NCI-H2171 treated with DMSO at 0.1 percent for 48 hours (cell line): ENCODE measurements at regions not wholly inside any gene's neighbourhood (a gene's known extent, or its start where the extent isn't known, plus 50 kb on each side); places are given as distances from the start of the nearest gene placed in this dataset.

Source experiments
- DNase-seq: peaks from one replicate; lab custom pipeline; 2025; lab: John Stamatoyannopoulos, UW

DNA sequence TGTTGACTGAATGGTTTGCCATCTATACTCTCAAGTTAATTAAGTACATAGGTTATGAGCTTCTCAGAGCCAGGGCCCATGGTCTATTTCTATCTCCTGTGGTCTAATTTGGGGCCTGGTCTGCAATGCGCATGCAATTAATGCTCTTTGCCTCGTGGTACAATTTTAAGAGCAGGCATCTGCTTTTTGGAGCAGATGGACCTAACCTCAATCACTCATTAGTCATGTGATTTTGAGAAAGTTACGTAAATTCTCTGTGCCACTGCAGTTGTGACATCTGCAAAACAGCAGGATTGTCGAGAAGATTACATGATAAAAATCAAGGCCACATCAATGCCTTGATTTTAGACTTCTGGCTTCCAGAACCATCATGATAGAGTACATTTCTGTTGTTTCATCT, 543.7 kb upstream of the ADAMTS9 start:
- no peak for DNase-seq

DNA sequence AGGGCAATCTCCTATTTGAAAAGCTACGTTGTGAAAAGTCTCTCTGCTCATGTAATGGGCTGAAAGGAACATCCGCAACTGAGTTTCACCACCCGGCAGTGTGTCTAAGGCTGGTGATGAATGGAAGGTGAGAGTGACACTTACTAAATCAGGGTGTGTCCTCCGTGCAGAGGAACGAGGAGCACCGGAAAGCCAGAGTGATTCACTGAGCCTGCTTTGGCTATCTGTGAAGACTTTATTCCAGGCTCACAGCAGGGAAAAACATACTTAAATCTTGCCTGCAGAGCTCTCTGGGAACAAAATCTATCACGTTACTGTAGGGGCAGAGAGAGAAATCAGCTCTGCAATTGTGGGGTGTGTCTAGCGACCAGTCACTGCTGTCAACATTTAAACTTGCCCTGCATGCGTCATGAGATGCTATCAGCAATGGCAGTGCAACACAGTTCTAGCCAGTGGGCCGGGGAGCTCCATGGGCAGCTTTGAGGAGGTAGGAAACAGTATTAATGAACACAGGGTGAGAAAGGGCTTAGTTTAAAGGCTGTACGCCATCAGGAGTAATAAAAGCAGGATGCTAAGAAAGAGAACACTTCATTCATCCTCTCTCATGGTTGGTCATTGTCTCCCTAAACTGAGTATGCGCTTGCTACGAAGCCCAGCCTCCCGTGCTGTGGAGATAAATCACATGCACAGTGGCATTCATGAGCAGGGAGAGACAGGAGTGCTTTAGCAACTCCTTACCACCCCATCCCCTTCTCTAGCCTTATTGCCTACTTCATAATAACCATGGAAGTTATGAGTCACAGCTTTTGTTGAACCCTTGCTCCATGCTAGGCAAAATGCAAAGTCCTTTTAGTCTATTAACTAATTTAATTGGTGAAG, 542.7 kb upstream of the ADAMTS9 start:
- no peak for DNase-seq

DNA sequence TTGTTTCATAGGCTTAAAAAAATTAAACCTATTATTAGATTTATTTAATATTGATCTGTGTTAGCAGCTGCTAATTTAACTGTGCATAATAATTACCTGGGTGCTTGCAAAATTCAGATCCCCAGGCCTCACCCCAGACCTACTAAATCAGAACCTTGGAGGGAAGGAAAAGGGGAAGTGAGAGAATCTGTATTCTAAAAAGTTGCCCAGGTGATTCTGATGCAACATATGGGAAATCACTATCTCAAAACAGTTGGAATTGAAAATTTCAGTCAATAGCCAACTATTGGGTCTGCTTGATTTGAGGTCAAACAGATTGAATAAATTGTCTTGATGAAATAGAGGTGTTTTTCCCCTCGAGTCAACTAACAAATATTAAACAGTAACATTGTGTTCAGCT, 538.5 kb upstream of the ADAMTS9 start:
- DNase-seq, result no peak

DNA sequence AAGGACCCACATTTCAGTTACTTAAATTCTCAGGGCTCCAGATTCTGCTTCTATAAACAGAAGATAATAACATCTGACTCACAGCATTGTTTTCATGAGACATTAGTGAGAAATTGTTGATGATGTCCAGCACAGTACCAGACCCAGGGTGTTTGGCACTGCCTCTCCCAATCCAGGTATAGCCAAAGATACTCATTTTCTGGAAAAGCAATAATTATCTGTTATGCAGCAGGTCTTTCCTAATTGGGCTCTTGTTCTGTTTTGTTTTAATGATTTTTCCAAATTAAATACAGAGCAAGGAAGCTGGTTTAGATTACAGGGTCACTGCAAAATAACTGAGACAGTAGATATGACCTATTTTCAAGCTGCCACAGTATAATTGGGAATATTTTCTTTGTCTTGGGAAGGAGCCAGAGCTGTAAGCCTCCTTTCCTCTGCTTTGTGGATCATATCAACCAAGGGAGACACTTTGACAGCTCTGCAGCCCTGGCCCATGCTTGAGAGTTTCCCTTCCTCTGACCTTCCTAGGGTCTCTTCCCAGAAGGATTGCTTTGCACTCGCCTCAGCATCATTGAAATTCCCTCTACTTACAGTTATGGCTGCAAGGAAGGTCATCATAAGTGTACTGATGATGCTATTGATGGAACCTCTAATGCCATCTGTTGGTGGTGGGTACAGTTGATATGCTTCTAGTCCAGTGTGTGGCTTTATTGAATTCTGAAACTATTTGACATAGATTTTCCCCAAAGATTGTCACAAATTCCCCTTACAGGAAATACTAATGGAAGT, 522.4 kb upstream of the ADAMTS9 start:
- no peak for DNase-seq

DNA sequence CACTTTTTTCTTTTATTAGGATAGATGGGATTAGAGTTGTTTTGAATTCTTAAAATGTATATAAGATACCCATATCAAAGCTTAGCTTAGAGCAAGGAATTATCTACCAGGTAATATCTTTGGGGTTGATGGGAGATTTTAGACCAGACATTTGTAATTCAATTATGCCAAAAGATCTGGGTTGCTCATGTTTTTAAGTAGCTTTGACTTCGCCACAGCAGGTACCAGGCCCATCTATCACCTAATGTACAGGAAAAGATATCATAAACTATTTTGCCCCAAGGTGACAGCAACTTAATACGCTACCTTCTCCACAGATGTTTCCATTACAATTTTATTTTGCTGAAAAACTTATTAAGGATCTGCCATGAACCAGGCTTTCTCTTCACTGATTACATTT, 514.6 kb upstream of the ADAMTS9 start:
- DNase-seq, result no peak

DNA sequence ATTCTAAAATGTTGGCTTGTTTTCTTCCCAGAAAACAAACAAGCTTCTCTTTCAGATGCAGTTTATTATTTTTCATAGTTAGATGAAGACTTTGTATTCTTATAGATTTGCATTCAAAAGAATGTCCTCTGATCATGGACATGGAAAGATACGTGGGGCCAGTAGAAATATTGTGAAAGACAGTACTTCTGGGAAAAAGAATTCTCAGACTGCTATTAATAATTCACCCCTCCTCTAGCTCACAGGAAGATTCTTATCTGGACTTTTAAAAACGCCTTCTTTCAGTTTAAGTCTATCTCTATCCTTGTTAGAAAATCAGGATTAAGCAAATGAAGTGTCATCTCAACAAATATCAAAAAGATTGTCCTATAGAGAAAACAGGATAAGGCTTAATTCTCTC, 514.1 kb upstream of the ADAMTS9 start:
- DNase-seq, result no peak

DNA sequence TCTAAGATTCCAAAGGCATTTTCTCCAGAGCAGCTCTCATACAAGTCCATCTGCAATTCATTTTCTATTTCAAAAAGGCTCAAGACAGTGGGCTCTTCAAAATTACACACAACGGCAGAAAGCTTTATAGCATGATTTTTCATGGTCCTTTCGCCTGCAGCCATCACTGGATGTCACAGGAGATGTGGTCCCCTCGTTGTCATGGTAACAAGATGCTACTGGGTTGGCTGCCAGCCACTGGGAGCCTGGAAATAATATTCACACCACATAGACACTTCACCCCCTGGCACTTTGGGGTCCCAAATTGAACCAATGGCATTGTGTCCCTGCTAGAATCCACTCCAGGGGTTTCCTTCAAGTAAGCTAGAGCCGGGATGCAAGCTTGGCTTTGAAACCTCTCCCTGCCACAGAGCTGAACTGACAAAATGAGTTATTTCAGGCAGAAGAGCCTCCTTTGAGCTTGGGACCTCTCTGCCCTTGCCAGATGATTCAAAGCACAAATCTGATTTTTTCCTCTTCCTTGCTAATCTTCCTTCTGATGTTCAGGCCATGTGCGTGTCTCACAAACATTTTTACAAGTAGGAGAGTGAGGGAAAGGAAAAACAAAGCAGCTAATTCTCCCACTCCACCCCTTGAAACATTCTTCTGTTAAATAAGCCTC, 512.6 kb upstream of the ADAMTS9 start:
- no peak for DNase-seq

DNA sequence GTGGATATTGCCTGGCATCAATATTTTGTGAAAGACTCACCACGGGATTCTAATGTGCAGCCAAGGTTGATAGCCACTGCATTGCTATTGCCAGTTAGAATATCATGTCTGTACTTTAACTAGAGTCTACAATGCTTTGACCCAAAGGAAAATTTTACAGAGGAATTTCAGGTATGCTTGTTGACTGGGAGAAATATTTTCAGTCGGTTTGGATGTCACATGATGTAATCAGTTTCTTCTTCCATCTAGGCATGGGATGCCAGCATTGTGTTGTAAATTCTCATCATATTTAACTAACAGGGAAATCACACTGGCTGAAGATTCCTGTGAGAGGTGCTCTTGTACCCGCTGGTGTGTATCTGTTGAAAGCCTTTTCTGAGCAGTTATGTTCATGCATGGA, 508.9 kb upstream of the ADAMTS9 start:
- no peak for DNase-seq

DNA sequence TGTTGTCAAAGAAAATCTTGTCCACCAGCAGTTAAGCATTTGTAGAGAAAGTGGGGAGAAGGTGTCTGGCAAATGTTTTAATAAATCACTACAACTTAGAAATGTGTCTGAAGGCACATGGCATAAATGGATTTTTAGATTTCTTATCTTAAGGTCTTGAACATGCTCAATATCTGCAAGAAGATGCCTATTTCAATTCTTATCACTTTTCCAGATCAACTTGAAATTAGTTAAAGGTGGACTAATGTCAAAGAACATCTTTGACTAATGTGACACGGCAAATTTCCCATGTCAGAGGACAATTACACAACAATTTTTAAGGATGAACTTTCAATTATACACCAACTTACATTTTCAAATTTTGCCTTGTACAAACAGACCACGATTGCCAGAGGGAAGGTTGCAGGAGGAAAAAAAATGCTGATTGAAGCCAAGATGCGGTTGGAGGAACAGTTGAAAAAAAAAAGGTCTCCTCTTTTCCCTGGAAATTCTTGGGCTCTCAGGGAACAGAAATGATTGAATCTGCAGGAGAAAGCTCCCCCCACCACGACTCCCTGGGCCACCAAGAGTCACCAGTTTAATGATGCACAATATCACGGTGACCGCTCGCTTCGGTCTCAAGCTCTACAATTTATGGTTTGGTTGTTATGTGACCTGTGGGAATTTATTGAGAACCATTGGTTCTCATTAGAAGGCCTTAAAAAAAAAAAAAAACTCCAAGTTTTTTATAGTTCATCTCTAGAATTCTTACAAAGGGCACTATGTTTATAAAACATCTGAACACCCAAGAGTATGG, 507.6 kb upstream of the ADAMTS9 start:
- DNase-seq, result no peak

DNA sequence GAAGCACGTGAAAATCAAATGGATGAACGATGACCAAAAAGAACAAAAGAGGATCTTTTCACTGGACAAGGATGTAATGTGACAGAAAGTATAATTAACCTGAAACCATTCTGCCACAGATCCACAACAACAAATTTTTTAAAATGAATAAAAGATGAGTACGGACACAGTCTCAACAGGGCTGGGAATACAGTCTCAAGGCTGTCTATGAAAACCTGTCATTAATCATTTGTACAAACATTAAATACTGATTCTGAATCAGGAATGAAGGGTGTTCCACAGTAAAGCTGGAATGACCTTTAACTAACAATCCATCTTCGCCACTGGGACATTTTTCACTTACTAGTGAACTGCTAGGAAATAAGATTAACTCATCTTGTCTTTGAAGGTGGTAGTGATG, 506.9 kb upstream of the ADAMTS9 start:
- no peak for DNase-seq

DNA sequence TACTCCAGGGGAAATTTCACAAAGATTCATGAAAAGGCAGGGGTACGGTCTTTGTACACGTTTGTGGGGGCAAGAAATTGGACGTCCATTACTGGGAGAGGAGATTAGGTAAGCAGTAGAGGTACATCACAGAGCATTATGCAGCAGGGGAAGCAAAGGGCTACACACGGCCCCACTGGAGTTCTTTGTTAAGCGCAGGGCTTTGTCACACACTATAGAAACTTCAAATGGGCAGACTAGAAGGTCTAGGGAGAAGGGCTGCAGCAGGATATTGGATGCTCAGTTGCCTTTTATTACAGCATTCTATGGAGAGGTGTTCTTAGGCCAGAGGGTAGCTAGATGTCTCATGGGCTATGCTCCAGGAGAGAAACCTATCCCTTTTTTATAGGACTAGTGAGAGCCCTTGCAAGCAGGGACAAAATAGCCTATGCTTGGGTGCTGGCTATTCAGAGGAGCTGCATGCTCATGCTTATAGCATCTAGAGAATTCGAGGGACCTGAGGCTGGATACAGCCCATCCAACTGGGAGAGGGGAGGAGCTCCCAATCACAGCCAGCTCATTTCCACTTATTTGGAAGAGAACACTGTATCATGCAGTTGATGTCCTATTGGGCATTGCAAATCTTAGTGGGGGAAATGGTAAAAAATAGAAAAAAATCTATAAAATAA, 506.4 kb upstream of the ADAMTS9 start:
- DNase-seq, result no peak

DNA sequence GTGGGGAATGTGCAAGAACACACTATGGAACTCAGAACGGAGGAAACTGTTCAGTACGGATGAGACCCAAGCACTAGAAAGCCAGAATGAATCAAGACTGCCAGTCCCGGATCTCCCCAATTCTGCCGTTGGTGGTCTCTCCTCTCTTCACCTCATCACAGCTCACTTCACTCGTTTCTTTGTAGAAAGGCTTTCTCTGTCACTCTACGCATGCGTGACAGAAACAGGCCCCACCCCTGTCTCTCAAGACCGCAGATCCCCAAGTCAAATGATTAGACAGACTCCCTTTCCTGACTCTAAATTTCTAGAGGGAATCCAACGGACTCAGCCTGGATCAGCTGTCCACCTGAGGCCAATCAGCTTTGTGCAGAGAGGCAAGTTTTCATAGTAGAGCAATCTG, 505.7 kb upstream of the ADAMTS9 start:
- DNase-seq, result no peak

DNA sequence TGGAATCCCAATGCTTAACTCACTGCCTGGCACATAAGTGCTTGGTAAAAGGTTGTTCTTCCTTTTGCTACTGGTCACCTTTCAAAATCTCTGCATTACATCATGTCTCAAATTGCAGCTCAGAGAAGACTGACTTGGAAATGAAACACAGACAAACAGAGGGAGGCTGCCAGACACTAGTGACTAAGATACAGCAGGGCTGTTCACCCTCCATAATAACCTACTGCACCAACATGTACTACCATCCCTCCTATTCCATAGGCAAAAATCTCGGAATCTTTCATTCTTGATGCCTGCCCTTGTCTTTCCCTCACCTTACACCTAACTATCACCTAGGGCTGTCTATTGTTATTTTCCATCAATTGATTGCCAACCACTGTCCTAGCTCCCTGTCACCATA, 502.3 kb upstream of the ADAMTS9 start:
- no peak for DNase-seq

DNA sequence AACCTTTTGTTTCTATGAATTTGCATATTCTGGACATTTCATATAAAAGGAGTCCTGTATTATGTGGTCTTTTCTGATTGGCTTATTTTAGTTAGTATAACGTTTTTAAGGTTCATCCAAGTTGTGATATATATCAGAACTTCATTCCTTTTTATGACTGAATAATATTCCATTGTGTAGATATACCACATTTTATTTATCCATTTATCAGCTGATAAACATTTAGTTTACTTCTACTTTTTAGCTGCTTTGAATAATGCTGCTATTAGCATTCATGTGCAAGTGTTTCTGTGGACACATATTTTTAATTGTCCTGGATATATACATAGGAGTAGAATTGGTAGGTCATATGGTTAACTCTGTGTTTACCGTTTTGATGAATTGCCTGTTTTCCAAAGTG, 498.5 kb upstream of the ADAMTS9 start:
- no peak for DNase-seq

DNA sequence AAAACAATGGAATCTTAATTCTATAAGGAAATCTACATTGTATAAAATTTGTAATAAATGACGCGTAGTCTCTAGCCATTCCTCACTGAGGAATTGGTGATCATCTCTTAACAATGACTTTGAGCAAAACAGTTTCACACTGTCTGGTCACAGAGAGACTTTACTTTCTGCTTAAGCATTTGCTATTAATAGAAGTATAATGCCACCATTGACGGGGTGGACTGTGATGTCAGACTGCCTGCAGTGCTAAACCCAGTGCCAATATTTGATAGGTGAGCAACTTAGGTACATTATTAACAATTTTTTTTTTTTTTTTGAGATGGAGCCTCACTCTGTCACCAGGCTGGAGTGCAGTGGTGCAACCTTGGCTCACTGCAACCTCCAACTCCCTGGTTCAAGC, 494.9 kb upstream of the ADAMTS9 start:
- DNase-seq, result no peak

DNA sequence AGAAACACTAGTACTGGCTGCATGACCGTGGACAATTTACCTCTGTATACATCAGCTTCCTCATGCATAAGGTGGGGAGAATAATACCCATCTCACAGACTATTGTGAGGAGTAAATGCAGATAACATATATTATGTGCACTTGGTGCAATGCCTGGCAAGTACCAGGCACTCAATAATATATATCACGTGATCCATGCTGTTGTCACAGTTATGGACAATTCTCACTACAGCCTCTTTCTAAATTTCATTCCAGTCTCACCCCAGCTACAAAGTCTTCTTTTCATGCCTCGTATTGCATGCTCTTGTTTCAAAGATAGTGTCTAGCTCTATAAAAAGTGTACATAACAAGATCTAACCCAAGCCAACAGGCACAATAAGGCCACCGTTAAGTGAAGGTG, 494.3 kb upstream of the ADAMTS9 start:
- DNase-seq, result no peak

DNA sequence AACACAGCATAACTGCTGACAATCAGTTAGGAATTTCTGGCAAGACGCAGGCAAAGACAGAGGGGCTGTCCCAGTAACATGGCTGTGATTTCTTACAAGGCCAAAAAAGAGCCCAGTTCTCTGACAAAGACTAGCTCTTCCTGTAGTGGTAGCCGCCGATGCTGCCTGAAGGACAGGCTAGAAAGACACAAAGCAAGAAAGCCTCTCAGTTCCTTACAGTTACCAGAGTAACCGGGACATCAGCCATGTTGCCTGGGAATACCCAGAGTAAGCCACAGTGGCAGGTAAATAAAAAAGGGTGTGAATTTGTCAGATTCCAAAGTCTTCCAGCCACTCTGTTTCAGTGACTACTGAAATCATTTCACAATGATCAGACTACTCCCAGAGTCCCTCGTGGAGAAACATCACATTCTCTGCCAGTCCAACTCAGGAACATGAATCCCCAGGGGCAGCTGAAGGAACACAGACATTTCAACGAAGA, 493.6 kb upstream of the ADAMTS9 start:
- DNase-seq, result no peak

DNA sequence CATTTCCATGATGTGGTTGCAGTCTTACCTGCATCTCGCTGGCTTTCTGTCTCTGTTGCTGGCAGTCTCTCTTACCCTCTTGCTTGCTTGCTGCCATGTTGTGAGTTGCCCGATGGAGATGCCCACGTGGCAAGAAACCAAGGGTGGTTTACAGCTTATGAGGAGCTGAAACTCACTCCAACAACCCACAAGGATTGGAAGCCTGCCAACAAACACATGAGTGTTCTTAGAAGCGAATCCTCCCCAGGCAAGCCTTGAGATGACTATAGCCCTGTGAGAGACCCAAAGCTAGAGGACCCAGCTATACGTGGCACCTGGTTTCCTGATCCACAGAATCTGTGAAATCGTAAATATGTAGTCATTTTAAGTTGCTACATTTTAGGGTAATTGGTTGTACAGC, 490.9 kb upstream of the ADAMTS9 start:
- no peak for DNase-seq

DNA sequence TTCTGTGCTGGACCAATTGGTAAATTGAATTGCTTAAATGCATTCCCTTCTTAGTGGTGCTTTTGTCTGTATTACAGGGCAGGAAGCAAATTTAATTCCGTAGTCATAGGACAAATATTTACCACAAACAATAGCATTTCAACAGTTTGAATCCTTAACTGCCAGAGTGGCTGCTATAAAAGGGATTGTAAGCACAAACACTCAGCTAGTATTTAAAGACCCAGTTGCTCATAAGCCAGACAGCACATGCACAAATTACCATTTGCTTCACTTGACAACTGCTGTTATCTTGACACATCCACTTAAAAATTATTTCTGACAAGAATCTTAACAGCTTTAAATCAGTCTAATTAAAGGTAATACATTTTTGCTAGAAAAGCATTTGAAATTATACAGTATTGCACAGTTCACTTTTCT, 490.2 kb upstream of the ADAMTS9 start:
- DNase-seq, result peak; percentile 0

DNA sequence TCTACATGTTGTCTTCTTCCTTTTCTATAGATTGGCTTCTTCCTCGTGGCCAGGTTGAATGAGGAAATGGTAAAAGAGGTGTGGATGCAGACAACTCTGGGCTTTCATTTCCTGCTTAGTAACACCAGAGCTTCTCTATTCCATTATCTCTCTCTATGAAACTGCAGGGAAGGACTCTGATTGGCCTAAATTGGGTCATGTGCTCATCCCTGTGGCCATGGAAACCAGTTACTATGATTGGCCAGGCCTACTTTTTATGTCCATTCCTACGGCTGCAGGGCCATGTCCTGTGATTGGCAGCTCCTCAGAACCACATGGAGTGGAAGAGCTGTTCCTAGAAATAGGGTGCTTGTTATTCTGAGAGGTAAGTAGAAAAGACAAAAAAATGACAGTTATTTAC, 486.9 kb upstream of the ADAMTS9 start:
- DNase-seq, result no peak

DNA sequence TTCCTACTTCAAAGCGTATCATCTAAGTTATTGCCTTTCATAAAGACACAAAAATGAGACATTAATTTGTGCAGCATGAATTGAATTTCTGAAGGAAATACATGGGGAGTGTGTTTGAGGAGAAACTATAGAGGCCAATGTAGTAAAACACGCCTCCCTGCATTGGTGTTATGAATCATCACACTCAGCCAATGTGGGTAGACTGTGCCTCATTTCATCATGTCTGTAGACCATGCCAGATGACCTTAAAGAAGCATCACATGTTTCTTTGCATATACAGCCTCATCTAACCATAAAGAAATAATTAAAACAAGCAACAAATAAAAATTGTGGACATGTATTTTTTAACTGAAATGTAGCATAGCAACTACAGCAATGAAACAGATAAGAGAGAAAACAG, 486.0 kb upstream of the ADAMTS9 start:
- DNase-seq, result no peak
